Progenitor cell of endocrine pancreas (in vitro differentiated cells): ENCODE measurements at regions not wholly inside any gene's neighbourhood (a gene's known extent, or its start where the extent isn't known, plus 50 kb on each side); places are given as distances from the start of the nearest gene placed in this dataset.

Experiments used
- DNase-seq: peaks from one replicate; pipeline ENCODE4 v3.0.0; 2021; ENCODE audit warnings: low spot score; ENCODE audit not compliant: unreplicated experiment
- H3K27ac Mint-ChIP-seq: 2 replicates; pipeline ENCODE4 v1.8.0; 2021; ENCODE audit warnings: mild to moderate bottlenecking, moderate library complexity, mixed read lengths
- H3K27me3 Mint-ChIP-seq: 2 replicates; pipeline ENCODE4 v1.8.0; 2021; ENCODE audit warnings: mixed read lengths
- H3K36me3 Mint-ChIP-seq: 2 replicates; pipeline ENCODE4 v1.8.0; 2022; ENCODE audit warnings: mixed read lengths; ENCODE audit not compliant: insufficient read depth
- H3K4me1 Mint-ChIP-seq: 2 replicates; pipeline ENCODE4 v1.8.0; 2021; ENCODE audit warnings: low read depth, mixed read lengths
- H3K4me3 Mint-ChIP-seq: 2 replicates; pipeline ENCODE4 v1.8.0; 2021; ENCODE audit warnings: low read depth, mild to moderate bottlenecking, moderate library complexity, mixed read lengths
- H3K9me3 Mint-ChIP-seq: 2 replicates; pipeline ENCODE4 v1.8.0; 2021; ENCODE audit warnings: low read depth, mixed read lengths
- TF ChIP-seq, protein P1 (sequence below): fragments of 200-600 bp; sonication (generic); IDR thresholded peaks from one replicate; pipeline ENCODE4 v1.5.0; 2021; ENCODE audit warnings: antibody characterized with exemption, mild to moderate bottlenecking; ENCODE audit not compliant: unreplicated experiment

GRCh38 chr3:31016196-31016595, 121.7 kb upstream of the GADL1 start:
- Mint-ChIP-seq H3K4me1 (peaks cover 10% of the 10 kb centered on the region), H3K9me3 (no peaks in the 10 kb centered on the region), H3K27me3 (no peaks in the 10 kb centered on the region), H3K27ac (no peak overlapping the region), H3K36me3 (no peaks in the 10 kb centered on the region), H3K4me3 (no peak overlapping the region)
- TF ChIP-seq, protein P1, sequence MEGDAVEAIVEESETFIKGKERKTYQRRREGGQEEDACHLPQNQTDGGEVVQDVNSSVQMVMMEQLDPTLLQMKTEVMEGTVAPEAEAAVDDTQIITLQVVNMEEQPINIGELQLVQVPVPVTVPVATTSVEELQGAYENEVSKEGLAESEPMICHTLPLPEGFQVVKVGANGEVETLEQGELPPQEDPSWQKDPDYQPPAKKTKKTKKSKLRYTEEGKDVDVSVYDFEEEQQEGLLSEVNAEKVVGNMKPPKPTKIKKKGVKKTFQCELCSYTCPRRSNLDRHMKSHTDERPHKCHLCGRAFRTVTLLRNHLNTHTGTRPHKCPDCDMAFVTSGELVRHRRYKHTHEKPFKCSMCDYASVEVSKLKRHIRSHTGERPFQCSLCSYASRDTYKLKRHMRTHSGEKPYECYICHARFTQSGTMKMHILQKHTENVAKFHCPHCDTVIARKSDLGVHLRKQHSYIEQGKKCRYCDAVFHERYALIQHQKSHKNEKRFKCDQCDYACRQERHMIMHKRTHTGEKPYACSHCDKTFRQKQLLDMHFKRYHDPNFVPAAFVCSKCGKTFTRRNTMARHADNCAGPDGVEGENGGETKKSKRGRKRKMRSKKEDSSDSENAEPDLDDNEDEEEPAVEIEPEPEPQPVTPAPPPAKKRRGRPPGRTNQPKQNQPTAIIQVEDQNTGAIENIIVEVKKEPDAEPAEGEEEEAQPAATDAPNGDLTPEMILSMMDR, result no peak
- DNase-seq, result no peak

GRCh38 chr3:31022716-31023115, 128.3 kb upstream of the GADL1 start:
- H3K4me1 Mint-ChIP-seq, result peaks cover 2% of the 10 kb centered on the region
- no peak overlapping the region for H3K27ac Mint-ChIP-seq
- peaks cover under 1% of the 10 kb centered on the region for H3K9me3 Mint-ChIP-seq

DNA sequence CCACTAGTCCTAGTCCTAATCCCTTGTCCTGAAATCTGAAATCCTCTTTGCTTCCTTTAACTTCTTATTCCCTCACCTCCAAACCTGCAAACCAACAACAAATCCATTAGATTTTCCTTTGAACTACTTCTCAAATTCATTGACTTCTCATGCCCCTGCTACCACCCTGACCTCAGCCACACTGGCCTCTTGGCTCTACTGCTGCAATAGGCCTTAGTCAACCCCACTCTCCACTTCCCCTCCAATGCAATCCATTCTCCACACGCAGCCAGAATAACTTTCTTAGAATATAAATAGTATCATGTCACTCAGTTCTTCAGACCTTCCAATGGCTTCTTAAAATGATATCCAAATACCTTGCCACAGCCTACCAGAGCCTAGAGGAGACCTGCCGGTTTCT, 131.1 kb upstream of the GADL1 start:
- no peaks in the 10 kb centered on the region for H3K36me3 Mint-ChIP-seq
- no peak overlapping the region for H3K27ac Mint-ChIP-seq
- TF ChIP-seq, protein P1, result no peak
- DNase-seq, result no peak
- H3K4me3 Mint-ChIP-seq, result no peak overlapping the region
- no peaks in the 10 kb centered on the region for H3K27me3 Mint-ChIP-seq
- peaks cover 2% of the 10 kb centered on the region for H3K4me1 Mint-ChIP-seq
- H3K9me3 Mint-ChIP-seq, result peaks cover 8% of the 10 kb centered on the region

More at GRCh38 chr3:31022716-31023115, 128.3 kb upstream of the GADL1 start:
- Mint-ChIP-seq H3K27me3 (no peaks in the 10 kb centered on the region), H3K4me3 (no peak overlapping the region), H3K36me3 (no peaks in the 10 kb centered on the region)
- DNase-seq, result no peak
- TF ChIP-seq, protein P1, result no peak

- Mint-ChIP-seq H3K36me3 (no peaks in the 10 kb centered on the region), H3K9me3 (peaks cover 8% of the 10 kb centered on the region), H3K27me3 (no peaks in the 10 kb centered on the region), H3K4me1 (no peaks in the 10 kb centered on the region), H3K27ac (no peak overlapping the region), H3K4me3 (no peak overlapping the region)
- no peak for DNase-seq
- TF ChIP-seq, protein P1, result no peak
These were observed 132.8 kb upstream of the GADL1 start for GRCh38 chr3:31027191-31027761.

DNA sequence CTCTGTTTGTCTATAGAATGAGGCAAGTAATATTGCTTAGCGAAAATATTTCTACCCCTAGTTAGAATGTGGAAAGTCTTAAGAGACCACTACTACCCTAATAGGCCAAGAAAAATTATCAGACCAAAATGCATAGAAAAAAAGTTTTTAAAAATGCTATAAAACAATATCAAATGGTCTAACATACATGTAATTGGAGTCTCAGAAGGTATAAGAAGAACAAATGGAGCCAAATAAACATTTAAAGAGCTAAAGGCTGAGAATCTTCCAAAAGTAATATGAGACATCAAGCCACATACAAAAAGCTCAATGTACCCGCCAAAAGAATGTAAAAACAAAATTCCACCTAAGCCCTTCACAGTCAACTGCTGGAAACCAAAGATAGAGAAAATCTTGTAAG, 133.5 kb upstream of the GADL1 start:
- no peaks in the 10 kb centered on the region for H3K4me1 Mint-ChIP-seq
- no peaks in the 10 kb centered on the region for H3K27me3 Mint-ChIP-seq
- H3K27ac Mint-ChIP-seq, result no peak overlapping the region

More for the DNA sequence above, 133.5 kb upstream of the GADL1 start:
- H3K9me3 Mint-ChIP-seq, result peaks cover 8% of the 10 kb centered on the region
- H3K4me3 Mint-ChIP-seq, result no peak overlapping the region
- TF ChIP-seq, protein P1, result no peak
- no peaks in the 10 kb centered on the region for H3K36me3 Mint-ChIP-seq
- DNase-seq, result no peak
